HPDE6-E6E7 (cell line): ENCODE measurements at regions not wholly inside any gene's neighbourhood (a gene's known extent, or its start where the extent isn't known, plus 50 kb on each side); places are given as distances from the start of the nearest gene placed in this dataset.
"Not testable (repeated sequence)": the region's sequence is repeated elsewhere in the genome, so short reads cannot be mapped to it uniquely, and the experiment has no call there.

ENCODE experiments used
- DNase-seq: peaks from one replicate; pipeline ENCODE4 v3.0.0; 2011; ENCODE audit warnings: missing footprints; ENCODE audit errors: extremely low spot score

- no peak for DNase-seq
These were observed 298.3 kb downstream of the ARL4A start for GRCh38 chr7:12985752-12986151.

GRCh38 chr7:12987238-12987637 is 299.8 kb downstream of the ARL4A start:
- DNase-seq: no peak

GRCh38 chr7:12990440-12990839 is 303.0 kb downstream of the ARL4A start:
- no peak for DNase-seq

- DNase-seq: no peak
These were observed 305.6 kb downstream of the ARL4A start for GRCh38 chr7:12993025-12993424.

GRCh38 chr7:12995912-12996469 is 308.6 kb downstream of the ARL4A start:
- no peak for DNase-seq

- no peak for DNase-seq
These were observed 319.9 kb downstream of the ARL4A start for GRCh38 chr7:13007331-13007730.

- no peak for DNase-seq
These were observed 322.1 kb downstream of the ARL4A start for GRCh38 chr7:13009517-13009916.

- DNase-seq: no peak
These were observed 326.6 kb downstream of the ARL4A start for GRCh38 chr7:13014011-13014410.

- DNase-seq: no peak
These were observed 328.7 kb downstream of the ARL4A start for GRCh38 chr7:13016036-13016581.

GRCh38 chr7:13016592-13017332 is 329.3 kb downstream of the ARL4A start:
- no peak for DNase-seq

- peak; percentile 52 for DNase-seq
These were observed 330.0 kb downstream of the ARL4A start for GRCh38 chr7:13017333-13017857.

- no peak for DNase-seq
These were observed 330.4 kb downstream of the ARL4A start for GRCh38 chr7:13017881-13018280.

GRCh38 chr7:13021566-13022300 is 334.3 kb downstream of the ARL4A start:
- DNase-seq: no peak

GRCh38 chr7:13024121-13024674 is 336.8 kb downstream of the ARL4A start:
- DNase-seq: no peak

GRCh38 chr7:13025043-13025442 is 337.6 kb downstream of the ARL4A start:
- DNase-seq: not testable (repeated sequence)

- DNase-seq: no peak
These were observed 339.9 kb downstream of the ARL4A start for GRCh38 chr7:13027321-13027720.

GRCh38 chr7:13028036-13028824 is 340.8 kb downstream of the ARL4A start:
- DNase-seq: no peak

GRCh38 chr7:13028825-13029099 is 341.3 kb downstream of the ARL4A start:
- no peak for DNase-seq

GRCh38 chr7:13031468-13031867 is 344.0 kb downstream of the ARL4A start:
- no peak for DNase-seq

- no peak for DNase-seq
These were observed 344.7 kb downstream of the ARL4A start for GRCh38 chr7:13032084-13032483.

GRCh38 chr7:13032576-13032975 is 345.1 kb downstream of the ARL4A start:
- DNase-seq: no peak

GRCh38 chr7:13034693-13035092 is 347.3 kb downstream of the ARL4A start:
- no peak for DNase-seq
